Sigmoid colon (tissue), 6 donors: ENCODE measurements at regions not wholly inside any gene's neighbourhood (a gene's known extent, or its start where the extent isn't known, plus 50 kb on each side); places are given as distances from the start of the nearest gene placed in this dataset.

Experiments used
- DNase-seq: peaks from one replicate; pipeline ENCODE4 v3.0.0-alpha.2; 2019
- H3K27ac ChIP-seq, 4 donors: fragments of 200-600 bp; sonication (generic); one replicate each; pipeline ENCODE4 v1.5.1; 2016 to 2019; ENCODE audit warnings: mild to moderate bottlenecking in 1 of 4
- H3K27me3 ChIP-seq, 3 donors: fragments of 200-600 bp; sonication (generic); one replicate each; pipeline ENCODE4 v1.5.1; 2019; ENCODE audit warnings: mild to moderate bottlenecking in 1 of 3
- H3K36me3 ChIP-seq, 4 donors: fragments of 200-600 bp; sonication (generic); one replicate each; pipeline ENCODE4 v1.5.1; 2016 to 2019
- H3K4me1 ChIP-seq, 4 donors: fragments of 200-600 bp; sonication (generic); one replicate each; pipeline ENCODE4 v1.5.1; 2017 to 2019
- H3K4me3 ChIP-seq, 4 donors: fragments of 200-600 bp; sonication (generic); one replicate each; pipeline ENCODE4 v1.5.1; 2017 to 2019; ENCODE audit warnings: mild to moderate bottlenecking in 2 of 4, moderate library complexity in 1 of 4
- H3K9me3 ChIP-seq, 4 donors: fragments of 200-600 bp in 3 of 4; sonication (generic) in 3 of 4; one replicate each; pipeline versions ENCODE4 v1.5.1 to v1.6.1; 2013 to 2019
- CTCF ChIP-seq, 4 experiments: fragments of 450-650 bp in 3 of 4; fragments of 200-600 bp in 1 of 4; IDR thresholded peaks; one replicate each; pipeline ENCODE4 v1.5.1; 2016 to 2019; ENCODE audit warnings: antibody characterized with exemption in 4 of 4, mild to moderate bottlenecking in 3 of 4, moderate library complexity in 2 of 4
- EP300 ChIP-seq, 4 donors: sonication (generic); formaldehyde crosslinking; IDR thresholded peaks; one replicate each; pipeline ENCODE4 v1.6.1; 2017; ENCODE audit warnings: antibody characterized with exemption in 4 of 4
- POLR2A ChIP-seq, 2 donors: fragments of 450-650 bp; IDR thresholded peaks; one replicate each; pipeline ENCODE4 v1.6.1; 2016; ENCODE audit warnings: antibody characterized with exemption in 2 of 2, mild to moderate bottlenecking in 2 of 2, moderate library complexity in 2 of 2
- POLR2AphosphoS5 ChIP-seq, 4 donors: sonication (generic); formaldehyde crosslinking; IDR thresholded peaks; one replicate each; pipeline ENCODE4 v1.6.1; 2017; ENCODE audit warnings: antibody characterized with exemption in 4 of 4
- WGBS, 2 donors: extraction: QIAGEN DNeasy Blood & Tissue Kit; methylation state at CpG; one replicate each; pipeline ENCODE4 v1.1.7; 2013; 5-methylcytosine and 5-hydroxymethylcytosine counted together
- intact Hi-C: fragments of 100-400 bp; cut with DNase I; formaldehyde crosslinking; loops from one replicate; pipeline ENCODE4 v1.15.1; 2023
- donor health status: healthy with polysubstance abuse.
- donor health status: healthy.

GRCh38 chr2:129744649-129745048 is 234.8 kb upstream of the RAB6C start:
- H3K36me3 ChIP-seq = no peaks in the 10 kb centered on the region
- TF ChIP-seq EP300 (IDR thresholded peaks at IDR 0.05) (no peak), CTCF (IDR thresholded peaks at IDR 0.05) (no peak), POLR2AphosphoS5 (IDR thresholded peaks at IDR 0.05) (no peak), POLR2A (IDR thresholded peaks at IDR 0.05) (no peak)
- H3K4me1 ChIP-seq = no peaks in the 10 kb centered on the region
- intact Hi-C loops = no loop called here
- no peaks in the 10 kb centered on the region for H3K9me3 ChIP-seq
- DNase-seq = no peak
- no peaks in the 10 kb centered on the region for H3K27me3 ChIP-seq
- no peak overlapping the region for H3K4me3 ChIP-seq
- WGBS, 2 donors = 73 to 80% methylated on average over 8 of the region's 8 CpGs
- no peak overlapping the region for H3K27ac ChIP-seq

GRCh38 chr2:129747500-129748125 is 231.9 kb upstream of the RAB6C start:
- Histone ChIP-seq H3K4me3 (no peak overlapping the region), H3K36me3 (no peaks in the 10 kb centered on the region), H3K4me1 (no peaks in the 10 kb centered on the region), H3K9me3 (no peaks in the 10 kb centered on the region), H3K27ac (no peak overlapping the region), H3K27me3 (no peaks in the 10 kb centered on the region)
- 92 to 94% methylated on average over 6 of the region's 6 CpGs for WGBS, 2 donors
- TF ChIP-seq CTCF (IDR thresholded peaks at IDR 0.05) = no peak
- no peak for TF ChIP-seq POLR2AphosphoS5 (IDR thresholded peaks at IDR 0.05)
- TF ChIP-seq EP300 (IDR thresholded peaks at IDR 0.05) = no peak
- no peak for TF ChIP-seq POLR2A (IDR thresholded peaks at IDR 0.05)
- DNase-seq = no peak
- intact Hi-C loops = no loop called here

- intact Hi-C loops = no loop called here
- no peaks in the 10 kb centered on the region for H3K36me3 ChIP-seq
- 69 to 80% methylated on average over 5 of the region's 5 CpGs for WGBS, 2 donors
- H3K4me3 ChIP-seq = no peak overlapping the region
- no peaks in the 10 kb centered on the region for H3K4me1 ChIP-seq
- no peaks in the 10 kb centered on the region for H3K9me3 ChIP-seq
- DNase-seq = no peak
- no peaks in the 10 kb centered on the region for H3K27me3 ChIP-seq
- H3K27ac ChIP-seq = no peak overlapping the region
- TF ChIP-seq POLR2AphosphoS5 (IDR thresholded peaks at IDR 0.05) = no peak
These were observed 231.2 kb upstream of the RAB6C start for GRCh38 chr2:129748250-129748649.

GRCh38 chr2:129748653-129749052 is 230.8 kb upstream of the RAB6C start:
- DNase-seq = no peak
- no peaks in the 10 kb centered on the region for H3K36me3 ChIP-seq
- intact Hi-C loops = no loop called here
- 23 to 42% methylated on average over 6 of the region's 6 CpGs for WGBS, 2 donors
- H3K4me1 ChIP-seq = no peaks in the 10 kb centered on the region
- no peaks in the 10 kb centered on the region for H3K27me3 ChIP-seq
- H3K4me3 ChIP-seq = no peak overlapping the region
- H3K27ac ChIP-seq = no peak overlapping the region
- H3K9me3 ChIP-seq = no peaks in the 10 kb centered on the region
- TF ChIP-seq CTCF (IDR thresholded peaks at IDR 0.05) = no peak
- TF ChIP-seq POLR2A (IDR thresholded peaks at IDR 0.05) = no peak
- TF ChIP-seq POLR2AphosphoS5 (IDR thresholded peaks at IDR 0.05) = no peak
- no peak for TF ChIP-seq EP300 (IDR thresholded peaks at IDR 0.05)

GRCh38 chr2:129751409-129751808 is 228.1 kb upstream of the RAB6C start:
- Histone ChIP-seq H3K36me3 (no peaks in the 10 kb centered on the region), H3K9me3 (no peaks in the 10 kb centered on the region), H3K4me3 (no peak overlapping the region), H3K27me3 (no peaks in the 10 kb centered on the region), H3K4me1 (no peaks in the 10 kb centered on the region), H3K27ac (no peak overlapping the region)
- no peak for TF ChIP-seq CTCF (IDR thresholded peaks at IDR 0.05)
- no peak for TF ChIP-seq POLR2AphosphoS5 (IDR thresholded peaks at IDR 0.05)
- no peak for TF ChIP-seq EP300 (IDR thresholded peaks at IDR 0.05)
- TF ChIP-seq POLR2A (IDR thresholded peaks at IDR 0.05) = no peak
- 73 to 86% methylated on average over 1 of the region's 1 CpG for WGBS, 2 donors
- intact Hi-C loops = no loop called here
- no peak for DNase-seq
